ENCODE measurements at regions not wholly inside any gene's neighbourhood (a gene's known extent, or its start where the extent isn't known, plus 50 kb on each side); places are given as distances from the start of the nearest gene placed in this dataset.

GRCh38 chr18:43414006-43414405 lies 136.7 kb upstream of the SYT4 start:
- H3K9me2 ChIP-seq (ENCODE audit: insufficient read depth): no peaks in the 10 kb centered on the region
- H3K79me2 ChIP-seq (ENCODE audit: insufficient read depth, low read length): no peaks in the 10 kb centered on the region
- no peak overlapping the region for H3K27ac ChIP-seq (ENCODE audit: low read depth, low read length)
- ChIA-PET RAD21 (ENCODE audit: low non-redundant PET in 1 of 2, low total read pairs in 2 of 2, uncharacterized antibody in 2 of 2, unreplicated experiment in 2 of 2) (no interaction called here), POLR2A (no interaction called here), CTCF (no interaction called here)
- H3K27me3 ChIP-seq (ENCODE audit: insufficient read depth, low read length): no peaks in the 10 kb centered on the region
- H3K4me3 ChIP-seq (replicated peaks in 1 of 2; ENCODE audit: low read depth in 1 of 2, low read length in 2 of 2): no peak overlapping the region
- H3K9ac ChIP-seq (ENCODE audit: low read length): no peak overlapping the region
- peaks cover 10 to 17% of the 10 kb centered on the region in 2 experiments; a peak in 2 of 4 replicates for H3K9me3 ChIP-seq (ENCODE audit: control insufficient read depth in 1 of 2, insufficient read depth in 1 of 2, low read depth in 1 of 2, low read length in 2 of 2)
- intact Hi-C loops (cut with micrococcal nuclease): no loop called here
- no peaks in the 10 kb centered on the region for H3K36me3 ChIP-seq (ENCODE audit: control insufficient read depth in 1 of 2, insufficient read depth in 2 of 2, low read length in 2 of 2)
- TF ChIP-seq REST (IDR thresholded peaks at IDR 0.05; ENCODE audit: low read depth) (no peak), ZBTB33 (IDR thresholded peaks at IDR 0.05; ENCODE audit: extremely low read depth, insufficient replicate concordance, low read length) (no peak), FOSL1 (IDR thresholded peaks at IDR 0.05; ENCODE audit: low read depth) (no peak), SIN3A (IDR thresholded peaks at IDR 0.05; ENCODE audit: low read depth) (no peak), JUND (IDR thresholded peaks at IDR 0.05) (no peak), CBX3 (IDR thresholded peaks at IDR 0.05; ENCODE audit: low read depth) (no peak), ZNF274 (IDR thresholded peaks at IDR 0.05; ENCODE audit: low read depth, low read length) (no peak), ELF1 (IDR thresholded peaks at IDR 0.05; ENCODE audit: borderline replicate concordance, low read depth) (no peak), YY1 (IDR thresholded peaks at IDR 0.05; ENCODE audit: extremely low read depth, insufficient replicate concordance, low read depth, low read length) (no peak), TCF7L2 (IDR thresholded peaks at IDR 0.05; ENCODE audit: borderline replicate concordance, extremely low read depth, insufficient read depth, insufficient read length) (no peak), POLR2AphosphoS5 (IDR thresholded peaks at IDR 0.05; ENCODE audit: low read depth, low read length) (no peak), ZFX (IDR thresholded peaks at IDR 0.05) (no peak), SRF (IDR thresholded peaks at IDR 0.05; ENCODE audit: low read depth) (no peak), MAX (IDR thresholded peaks at IDR 0.05) (no peak), POLR2A (IDR thresholded peaks at IDR 0.05; ENCODE audit: borderline replicate concordance, extremely low read depth, insufficient read depth, insufficient read length) (no peak), SP1 (IDR thresholded peaks at IDR 0.05; ENCODE audit: low read depth) (no peak), EZH2 (IDR thresholded peaks at IDR 0.05) (no peak), ATF3 (IDR thresholded peaks at IDR 0.05) (no peak), CEBPB (IDR thresholded peaks at IDR 0.05; ENCODE audit: low read depth) (no peak), CTCF (IDR thresholded peaks at IDR 0.05 in 2 of 3, conservative IDR thresholded peaks at IDR 0.05 in 1 of 3; ENCODE audit: borderline replicate concordance in 1 of 3, insufficient read depth in 1 of 3, low read depth in 2 of 3, low read length in 2 of 3) (no peak)
- ATAC-seq (no peak), DNase-seq (ENCODE audit: low read depth, low spot score) (no peak)
- H2AFZ ChIP-seq (ENCODE audit: low read depth, low read length, poor library complexity, severe bottlenecking): no peak overlapping the region
- no peak overlapping the region for H3K4me2 ChIP-seq (ENCODE audit: low read length)
- H4K20me1 ChIP-seq (ENCODE audit: insufficient read depth): no peaks in the 10 kb centered on the region
- no TSS peak for BruUV-seq (replicated peaks)
- no peaks in the 10 kb centered on the region for H3K4me1 ChIP-seq (ENCODE audit: control insufficient read depth in 1 of 2, insufficient read depth in 2 of 2, low read length in 2 of 2)

Data from HCT116 (cell line).